Uterus (tissue), 2 donors: ENCODE measurements at regions not wholly inside any gene's neighbourhood (a gene's known extent, or its start where the extent isn't known, plus 50 kb on each side); places are given as distances from the start of the nearest gene placed in this dataset.

Experiments
- CTCF ChIP-seq, 4 experiments: fragments of 200-600 bp in 2 of 4; fragments of 450-650 bp in 2 of 4; sonication (generic) in 2 of 4; IDR thresholded peaks; one replicate each; pipeline ENCODE4 v1.5.1; 2016 to 2019; ENCODE audit warnings: antibody characterized with exemption in 4 of 4, mild to moderate bottlenecking in 2 of 4, moderate library complexity in 1 of 4
- POLR2A ChIP-seq, 2 donors: fragments of 450-650 bp; IDR thresholded peaks; one replicate each; pipeline ENCODE4 v1.6.1; 2016; ENCODE audit warnings: antibody characterized with exemption in 2 of 2, mild to moderate bottlenecking in 1 of 2, moderate library complexity in 1 of 2

GRCh38 chr14:53458368-53458814 is 305.3 kb upstream of the DDHD1 start:
- TF ChIP-seq CTCF (IDR thresholded peaks at IDR 0.05) (no peak), POLR2A (IDR thresholded peaks at IDR 0.05) (no peak)
